ENCODE measurements at regions not wholly inside any gene's neighbourhood (a gene's known extent, or its start where the extent isn't known, plus 50 kb on each side); places are given as distances from the start of the nearest gene placed in this dataset.

- intact Hi-C loops (cut with micrococcal nuclease; ENCODE audit: unreplicated experiment), result no loop called here
- no peak for DNase-seq
- Mint-ChIP-seq H3K9me3 (ENCODE audit: unreplicated experiment) (no peaks in the 10 kb centered on the region), H3K36me3 (ENCODE audit: insufficient read depth, unreplicated experiment) (no peaks in the 10 kb centered on the region), H3K27ac (ENCODE audit: unreplicated experiment) (no peak overlapping the region), H3K27me3 (ENCODE audit: insufficient read depth, unreplicated experiment) (no peaks in the 10 kb centered on the region), H3K4me3 (ENCODE audit: unreplicated experiment) (no peak overlapping the region), H3K4me1 (ENCODE audit: low read depth, unreplicated experiment) (peaks cover 12% of the 10 kb centered on the region)
- Histone ChIP-seq H3K36me3 (ENCODE audit: control insufficient read depth, insufficient read depth, low read length) (no peaks in the 10 kb centered on the region), H3K27me3 (replicated peaks; ENCODE audit: control insufficient read depth, insufficient read depth, low read length) (no peaks in the 10 kb centered on the region), H3K4me3 (ENCODE audit: low read depth, low read length) (no peak overlapping the region), H3K4me1 (no peaks in the 10 kb centered on the region; the same call in 1 of the 2 replicates), H3K9me3 (no peaks in the 10 kb centered on the region)
- TF ChIP-seq CTCF (IDR thresholded peaks at IDR 0.05; ENCODE audit: insufficient read depth in 1 of 2, low read depth in 1 of 2, low read length in 1 of 2, severe bottlenecking in 1 of 2, unreplicated experiment in 1 of 2), result no peak
- POLR2A ChIA-PET, result no interaction called here
- CTCF ChIA-PET, result no interaction called here
- BruUV-seq (replicated peaks), result no TSS peak
Measured at GRCh38 chr1:157307491-157307890, 169.3 kb upstream of the ETV3 start.

GRCh38 chr1:157306896-157307295, 168.7 kb upstream of the ETV3 start:
- Mint-ChIP-seq H3K4me3 (ENCODE audit: unreplicated experiment) (no peak overlapping the region), H3K9me3 (ENCODE audit: unreplicated experiment) (no peaks in the 10 kb centered on the region), H3K4me1 (ENCODE audit: low read depth, unreplicated experiment) (peaks cover 12% of the 10 kb centered on the region), H3K27ac (ENCODE audit: unreplicated experiment) (no peak overlapping the region), H3K36me3 (ENCODE audit: insufficient read depth, unreplicated experiment) (no peaks in the 10 kb centered on the region), H3K27me3 (ENCODE audit: insufficient read depth, unreplicated experiment) (no peaks in the 10 kb centered on the region)
- Histone ChIP-seq H3K36me3 (ENCODE audit: control insufficient read depth, insufficient read depth, low read length) (no peaks in the 10 kb centered on the region), H3K27me3 (replicated peaks; ENCODE audit: control insufficient read depth, insufficient read depth, low read length) (no peaks in the 10 kb centered on the region), H3K4me1 (no peaks in the 10 kb centered on the region; the same call in 1 of the 2 replicates), H3K4me3 (ENCODE audit: low read depth, low read length) (no peak overlapping the region), H3K9me3 (no peaks in the 10 kb centered on the region)
- no TSS peak for BruUV-seq (replicated peaks)
- no peak for DNase-seq
- ChIA-PET POLR2A (no interaction called here), CTCF (no interaction called here)
- intact Hi-C loops (cut with micrococcal nuclease; ENCODE audit: unreplicated experiment), result no loop called here
- TF ChIP-seq CTCF (IDR thresholded peaks at IDR 0.05; ENCODE audit: insufficient read depth in 1 of 2, low read depth in 1 of 2, low read length in 1 of 2, severe bottlenecking in 1 of 2, unreplicated experiment in 1 of 2), result no peak

GRCh38 chr1:157304271-157304670, 166.1 kb upstream of the ETV3 start:
- no TSS peak for BruUV-seq (replicated peaks)
- no peaks in the 10 kb centered on the region for H3K36me3 Mint-ChIP-seq (ENCODE audit: insufficient read depth, unreplicated experiment)
- H3K4me3 ChIP-seq (ENCODE audit: low read depth, low read length), result no peak overlapping the region
- H3K36me3 ChIP-seq (ENCODE audit: control insufficient read depth, insufficient read depth, low read length), result no peaks in the 10 kb centered on the region
- no peak for DNase-seq
- no peaks in the 10 kb centered on the region for H3K9me3 Mint-ChIP-seq (ENCODE audit: unreplicated experiment)
- no peaks in the 10 kb centered on the region for H3K4me1 ChIP-seq
- H3K9me3 ChIP-seq, result no peaks in the 10 kb centered on the region
- no peaks in the 10 kb centered on the region for H3K27me3 Mint-ChIP-seq (ENCODE audit: insufficient read depth, unreplicated experiment)
- no peaks in the 10 kb centered on the region for H3K27me3 ChIP-seq (replicated peaks; ENCODE audit: control insufficient read depth, insufficient read depth, low read length)
- ChIA-PET POLR2A (no interaction called here), CTCF (interaction anchor here (1.3 kb wide), 1 partner anchor 55 kb away, joined by 3 read pairs; no protein-coding TSS in a partner anchor)
- no peak overlapping the region for H3K27ac Mint-ChIP-seq (ENCODE audit: unreplicated experiment)
- no peak overlapping the region for H3K4me3 Mint-ChIP-seq (ENCODE audit: unreplicated experiment)
- TF ChIP-seq CTCF (IDR thresholded peaks at IDR 0.05; ENCODE audit: insufficient read depth in 1 of 2, low read depth in 1 of 2, low read length in 1 of 2, severe bottlenecking in 1 of 2, unreplicated experiment in 1 of 2), result no peak
- intact Hi-C loops (cut with micrococcal nuclease; ENCODE audit: unreplicated experiment), result no loop called here
- H3K4me1 Mint-ChIP-seq (ENCODE audit: low read depth, unreplicated experiment), result peaks cover 10% of the 10 kb centered on the region

Data from Caco-2 (cell line).